SU-DHL-6 (cell line): ENCODE measurements at regions not wholly inside any gene's neighbourhood (a gene's known extent, or its start where the extent isn't known, plus 50 kb on each side); places are given as distances from the start of the nearest gene placed in this dataset.

ENCODE experiments used
- H2AFZ ChIP-seq: fragments of 200-600 bp; sonication (generic); 2 replicates; pipeline ENCODE4 v1.6.1; 2014; ENCODE audit warnings: low read depth, mild to moderate bottlenecking, moderate library complexity, mixed read lengths, antibody characterized with exemption, low read length; ENCODE audit not compliant: severe bottlenecking
- H3F3A ChIP-seq: fragments of 200-600 bp; shearing (Covaris generic); 2 replicates; pipeline ENCODE4 v1.6.0; 2016; ENCODE audit warnings: antibody characterized with exemption, mild to moderate bottlenecking; ENCODE audit not compliant: insufficient read depth
- H3K27ac ChIP-seq: fragments of 200-600 bp; sonication (generic); 2 replicates; pipeline ENCODE4 v1.5.1; 2016; ENCODE audit warnings: low read depth, mild to moderate bottlenecking, low read length, moderate library complexity, mixed read lengths
- H3K27me3 ChIP-seq: fragments of 200-600 bp; sonication (generic), shearing (Covaris generic); 2 replicates; pipeline ENCODE4 v1.6.0; 2014; ENCODE audit warnings: mild to moderate bottlenecking, low read length
- H3K36me3 ChIP-seq: fragments of 200-600 bp; sonication (generic); 2 replicates; pipeline ENCODE4 v1.6.1; 2014; ENCODE audit warnings: mild to moderate bottlenecking, low read length, mixed read lengths
- H3K4me2 ChIP-seq: fragments of 300-600, 200-600 bp; shearing (Covaris generic), sonication (generic); 2 replicates; pipeline ENCODE4 v1.6.0; 2014; ENCODE audit warnings: low read length, low read depth, mild to moderate bottlenecking; ENCODE audit not compliant: poor library complexity, severe bottlenecking
- H3K4me3 ChIP-seq: fragments of 200-600 bp; sonication (generic); 2 replicates; pipeline ENCODE4 v1.5.1; 2014; ENCODE audit warnings: antibody characterized with exemption, low read length, mild to moderate bottlenecking, mixed read lengths; ENCODE audit not compliant: insufficient read depth, poor library complexity, severe bottlenecking
- H3K79me2 ChIP-seq: fragments of 200-600 bp; sonication (generic); 2 replicates; pipeline ENCODE4 v1.6.1; 2014; ENCODE audit warnings: mild to moderate bottlenecking, low read length, moderate library complexity; ENCODE audit not compliant: insufficient read depth
- H3K9ac ChIP-seq: fragments of 200-600 bp; sonication (generic); 2 replicates; pipeline ENCODE4 v1.7.0; 2014; ENCODE audit warnings: mild to moderate bottlenecking, low read length
- H3K9me2 ChIP-seq: fragments of 200-600 bp; sonication (generic); replicated peaks from 2 replicates; pipeline ENCODE4 v1.6.1; 2014; ENCODE audit warnings: low read length; ENCODE audit not compliant: insufficient read depth
- H3K9me3 ChIP-seq: fragments of 200-600 bp; sonication (generic); 2 replicates; pipeline ENCODE4 v1.6.1; 2014; ENCODE audit warnings: low read length, mixed read lengths; ENCODE audit not compliant: insufficient read depth
- H4K20me1 ChIP-seq: fragments of 200-600 bp; sonication (generic); 2 replicates; pipeline ENCODE4 v1.6.1; 2014; ENCODE audit warnings: low read depth, mild to moderate bottlenecking, antibody characterized with exemption, low read length, moderate library complexity, mixed read lengths
- CTCF ChIP-seq: fragments of 200-600 bp; sonication (generic); IDR thresholded peaks from one replicate; pipeline ENCODE4 v1.5.1; 2017; ENCODE audit warnings: antibody characterized with exemption, mild to moderate bottlenecking, low read length, moderate library complexity; ENCODE audit not compliant: insufficient read depth, poor library complexity, severe bottlenecking
- EZH2phosphoT487 ChIP-seq: fragments of 200-600 bp; sonication (generic), shearing (Covaris generic); conservative IDR thresholded peaks from 2 replicates; pipeline ENCODE4 v1.6.1; 2018; ENCODE audit warnings: mild to moderate bottlenecking, antibody characterized with exemption, low read length, moderate library complexity, mixed read lengths

- H3K4me3 ChIP-seq = no peak overlapping the region
- H3K27me3 ChIP-seq = no peaks in the 10 kb centered on the region
- H3K9ac ChIP-seq = no peak overlapping the region
- no peaks in the 10 kb centered on the region for H3K9me2 ChIP-seq
- H3K36me3 ChIP-seq = no peaks in the 10 kb centered on the region
- no peaks in the 10 kb centered on the region for H3F3A ChIP-seq
- H3K79me2 ChIP-seq = no peaks in the 10 kb centered on the region
- H2AFZ ChIP-seq = no peak overlapping the region
- no peak overlapping the region for H3K4me2 ChIP-seq
- no peak for TF ChIP-seq EZH2phosphoT487
- TF ChIP-seq CTCF = no peak
- no peaks in the 10 kb centered on the region for H4K20me1 ChIP-seq
- H3K27ac ChIP-seq = no peak overlapping the region
- H3K9me3 ChIP-seq = no peaks in the 10 kb centered on the region
Observed at GRCh38 chr14:98651037-98651436, 621.0 kb downstream of the BCL11B start.

GRCh38 chr14:98665007-98665406 is 607.0 kb downstream of the BCL11B start:
- Histone ChIP-seq H3K27me3 (no peaks in the 10 kb centered on the region), H3K4me2 (no peak overlapping the region), H3K9ac (no peak overlapping the region), H3K9me2 (no peaks in the 10 kb centered on the region), H3K36me3 (no peaks in the 10 kb centered on the region), H3F3A (no peaks in the 10 kb centered on the region), H3K9me3 (no peaks in the 10 kb centered on the region), H3K4me3 (no peak overlapping the region), H3K27ac (no peak overlapping the region), H4K20me1 (no peaks in the 10 kb centered on the region), H2AFZ (no peak overlapping the region), H3K79me2 (no peaks in the 10 kb centered on the region)
- TF ChIP-seq EZH2phosphoT487 (no peak), CTCF (no peak)

GRCh38 chr14:98666545-98666944 is 605.5 kb downstream of the BCL11B start:
- Histone ChIP-seq H3K9me2 (no peaks in the 10 kb centered on the region), H3K4me3 (no peak overlapping the region), H2AFZ (no peak overlapping the region), H4K20me1 (no peaks in the 10 kb centered on the region), H3K27ac (no peak overlapping the region), H3K36me3 (no peaks in the 10 kb centered on the region), H3F3A (no peaks in the 10 kb centered on the region), H3K4me2 (no peak overlapping the region), H3K9ac (no peak overlapping the region), H3K27me3 (no peaks in the 10 kb centered on the region), H3K79me2 (no peaks in the 10 kb centered on the region), H3K9me3 (no peaks in the 10 kb centered on the region)
- TF ChIP-seq CTCF = no peak
- no peak for TF ChIP-seq EZH2phosphoT487

GRCh38 chr14:98682033-98682432 is 590.0 kb downstream of the BCL11B start:
- no peak overlapping the region for H3K9ac ChIP-seq
- H3K9me2 ChIP-seq = no peaks in the 10 kb centered on the region
- H3K4me3 ChIP-seq = no peak overlapping the region
- no peaks in the 10 kb centered on the region for H3K27me3 ChIP-seq
- TF ChIP-seq EZH2phosphoT487 = no peak
- no peak for TF ChIP-seq CTCF
- no peaks in the 10 kb centered on the region for H4K20me1 ChIP-seq
- no peaks in the 10 kb centered on the region for H3K36me3 ChIP-seq
- H3K79me2 ChIP-seq = no peaks in the 10 kb centered on the region
- H3F3A ChIP-seq = no peaks in the 10 kb centered on the region
- H3K4me2 ChIP-seq = no peak overlapping the region
- H3K9me3 ChIP-seq = no peaks in the 10 kb centered on the region
- H2AFZ ChIP-seq = no peak overlapping the region
- no peak overlapping the region for H3K27ac ChIP-seq
